Endodermal cell (in vitro differentiated cells): ENCODE measurements at regions not wholly inside any gene's neighbourhood (a gene's known extent, or its start where the extent isn't known, plus 50 kb on each side); places are given as distances from the start of the nearest gene placed in this dataset.

Source experiments
- DNase-seq: peaks from one replicate; pipeline ENCODE4 v3.0.0-alpha.2; 2017
- H3K27ac ChIP-seq: 2 replicates; pipeline ENCODE4 v1.5.1; 2013; ENCODE audit warnings: mild to moderate bottlenecking, low read depth, low read length, moderate library complexity
- H3K27me3 ChIP-seq: 2 replicates; pipeline ENCODE4 v1.6.1; 2013; ENCODE audit warnings: mild to moderate bottlenecking, low read length, moderate library complexity; ENCODE audit not compliant: insufficient read depth, control insufficient read depth, poor library complexity, severe bottlenecking
- H3K36me3 ChIP-seq: 2 replicates; pipeline ENCODE4 v1.7.0; 2013; ENCODE audit warnings: mild to moderate bottlenecking, low read length, moderate library complexity; ENCODE audit not compliant: control insufficient read depth, insufficient read depth
- H3K4me1 ChIP-seq: one replicate; pipeline ENCODE4 v1.7.0; 2013; ENCODE audit warnings: low read length; ENCODE audit not compliant: control insufficient read depth, insufficient read depth
- H3K4me3 ChIP-seq: 2 replicates; pipeline ENCODE4 v1.5.1; 2013; ENCODE audit warnings: mild to moderate bottlenecking, low read length, moderate library complexity
- H3K9ac ChIP-seq: 2 replicates; pipeline ENCODE4 v1.6.1; 2013; ENCODE audit warnings: mild to moderate bottlenecking, low read length, moderate library complexity; ENCODE audit not compliant: poor library complexity, severe bottlenecking; ENCODE audit errors: extremely low read depth
- H3K9me3 ChIP-seq: 2 replicates; pipeline ENCODE4 v1.6.1; 2013; ENCODE audit warnings: mild to moderate bottlenecking, low read length, moderate library complexity; ENCODE audit not compliant: control insufficient read depth
- H3K27ac Mint-ChIP-seq: 2 replicates; pipeline ENCODE4 v1.8.0; 2020; ENCODE audit warnings: mixed read lengths
- H3K27me3 Mint-ChIP-seq: 2 replicates; pipeline ENCODE4 v1.8.0; 2021; ENCODE audit warnings: mild to moderate bottlenecking, mixed read lengths; ENCODE audit not compliant: insufficient read depth
- H3K36me3 Mint-ChIP-seq: 2 replicates; pipeline ENCODE4 v1.8.0; 2020; ENCODE audit warnings: low read depth, mixed read lengths
- H3K4me1 Mint-ChIP-seq: 2 replicates; pipeline ENCODE4 v1.8.0; 2020; ENCODE audit warnings: mixed read lengths
- H3K4me3 Mint-ChIP-seq: 2 replicates; pipeline ENCODE4 v1.8.0; 2020; ENCODE audit warnings: mild to moderate bottlenecking, moderate library complexity, mixed read lengths
- H3K9me3 Mint-ChIP-seq: 2 replicates; pipeline ENCODE4 v1.8.0; 2020; ENCODE audit warnings: mild to moderate bottlenecking, mixed read lengths
- CTCF ChIP-seq: fragments of 200-600 bp; sonication (generic); conservative IDR thresholded peaks from 2 replicates; pipeline ENCODE4 v1.5.0; 2021; ENCODE audit warnings: antibody characterized with exemption, mild to moderate bottlenecking
- WGBS, 2 experiments: methylation state at CpG; one replicate each; pipeline versions ENCODE4 v1.1.5 to v1.1.7; 2013; ENCODE audit warnings: missing lambda C conversion rate in 2 of 2, mixed read lengths in 1 of 2; ENCODE audit not compliant: insufficient coverage in 1 of 2, insufficient read length in 1 of 2; 5-methylcytosine and 5-hydroxymethylcytosine counted together

GRCh38 chr13:59300355-59301173 is 863.2 kb downstream of the DIAPH3 start:
- H3K27me3 Mint-ChIP-seq = no peaks in the 10 kb centered on the region
- H3K9ac ChIP-seq = no peak overlapping the region
- no peak for TF ChIP-seq CTCF
- H3K4me3 Mint-ChIP-seq = no peak overlapping the region
- no peaks in the 10 kb centered on the region for H3K9me3 ChIP-seq
- no peak overlapping the region for H3K27ac ChIP-seq
- no peak overlapping the region for H3K27ac Mint-ChIP-seq
- peaks cover 14% of the 10 kb centered on the region for H3K9me3 Mint-ChIP-seq
- no peaks in the 10 kb centered on the region for H3K36me3 ChIP-seq
- H3K4me1 Mint-ChIP-seq = no peaks in the 10 kb centered on the region
- H3K36me3 Mint-ChIP-seq = no peaks in the 10 kb centered on the region
- no peaks in the 10 kb centered on the region for H3K4me1 ChIP-seq
- DNase-seq = no peak
- no peaks in the 10 kb centered on the region for H3K27me3 ChIP-seq
- 90 to 93% methylated on average over 8 to 9 of the region's 9 CpGs for WGBS, 2 experiments
- H3K4me3 ChIP-seq = no peak overlapping the region

GRCh38 chr13:59301174-59301567 is 862.6 kb downstream of the DIAPH3 start:
- Mint-ChIP-seq H3K4me1 (no peaks in the 10 kb centered on the region), H3K36me3 (no peaks in the 10 kb centered on the region), H3K27me3 (no peaks in the 10 kb centered on the region), H3K27ac (no peak overlapping the region), H3K4me3 (no peak overlapping the region), H3K9me3 (peaks cover 9% of the 10 kb centered on the region)
- no peak overlapping the region for H3K9ac ChIP-seq
- 95 to 100% methylated on average over 1 to 2 of the region's 2 CpGs for WGBS, 2 experiments
- H3K4me3 ChIP-seq = no peak overlapping the region
- DNase-seq = no peak
- no peaks in the 10 kb centered on the region for H3K9me3 ChIP-seq
- H3K27me3 ChIP-seq = no peaks in the 10 kb centered on the region
- H3K4me1 ChIP-seq = no peaks in the 10 kb centered on the region
- H3K36me3 ChIP-seq = no peaks in the 10 kb centered on the region
- H3K27ac ChIP-seq = no peak overlapping the region
- TF ChIP-seq CTCF = no peak

GRCh38 chr13:59303433-59303832 is 860.3 kb downstream of the DIAPH3 start:
- H3K9ac ChIP-seq = no peak overlapping the region
- Mint-ChIP-seq H3K4me1 (no peaks in the 10 kb centered on the region), H3K27ac (no peak overlapping the region), H3K36me3 (peaks cover 11% of the 10 kb centered on the region), H3K9me3 (peaks cover 17% of the 10 kb centered on the region), H3K27me3 (no peaks in the 10 kb centered on the region), H3K4me3 (no peak overlapping the region)
- no peaks in the 10 kb centered on the region for H3K4me1 ChIP-seq
- no peaks in the 10 kb centered on the region for H3K27me3 ChIP-seq
- DNase-seq = no peak
- no peaks in the 10 kb centered on the region for H3K36me3 ChIP-seq
- H3K27ac ChIP-seq = no peak overlapping the region
- peaks cover 12% of the 10 kb centered on the region for H3K9me3 ChIP-seq
- no peak overlapping the region for H3K4me3 ChIP-seq
- no peak for TF ChIP-seq CTCF
